ENCODE measurements at regions not wholly inside any gene's neighbourhood (a gene's known extent, or its start where the extent isn't known, plus 50 kb on each side); places are given as distances from the start of the nearest gene placed in this dataset.

DNA sequence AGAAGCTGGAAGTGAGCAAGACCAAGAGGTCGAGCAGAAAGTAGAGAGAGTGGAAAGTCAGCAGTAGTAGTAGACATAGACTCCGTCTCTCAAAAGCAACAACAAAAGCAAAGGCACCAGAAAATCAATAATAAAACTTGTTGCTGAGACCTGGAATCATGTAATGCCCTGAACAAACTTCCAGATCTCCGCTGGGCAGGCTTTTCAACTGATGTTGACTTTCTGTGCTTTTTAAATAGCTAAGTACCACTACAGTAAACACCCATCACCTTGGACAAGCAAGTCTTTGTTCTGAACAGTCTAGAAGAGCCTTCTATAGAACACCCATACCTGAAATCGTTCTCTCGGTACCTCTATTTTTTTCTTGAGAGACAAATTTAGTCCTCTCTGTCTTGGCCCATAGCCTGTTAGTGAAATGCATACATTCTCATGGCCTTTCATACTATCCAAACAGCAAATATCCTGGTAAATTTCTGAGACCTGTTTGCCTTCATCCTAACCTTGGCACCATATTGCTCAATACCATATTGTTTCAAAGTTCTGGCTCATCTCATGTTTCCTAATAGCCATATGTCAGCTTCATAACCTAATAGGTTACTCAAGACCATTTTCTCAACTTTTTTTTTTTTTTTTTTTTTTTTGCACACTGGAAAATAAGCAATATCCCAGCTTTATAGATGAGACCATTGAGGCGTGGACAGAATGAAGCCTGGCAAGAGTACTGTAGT lies 200.6 kb upstream of the RBPJ start:
- TF ChIP-seq, protein P1, sequence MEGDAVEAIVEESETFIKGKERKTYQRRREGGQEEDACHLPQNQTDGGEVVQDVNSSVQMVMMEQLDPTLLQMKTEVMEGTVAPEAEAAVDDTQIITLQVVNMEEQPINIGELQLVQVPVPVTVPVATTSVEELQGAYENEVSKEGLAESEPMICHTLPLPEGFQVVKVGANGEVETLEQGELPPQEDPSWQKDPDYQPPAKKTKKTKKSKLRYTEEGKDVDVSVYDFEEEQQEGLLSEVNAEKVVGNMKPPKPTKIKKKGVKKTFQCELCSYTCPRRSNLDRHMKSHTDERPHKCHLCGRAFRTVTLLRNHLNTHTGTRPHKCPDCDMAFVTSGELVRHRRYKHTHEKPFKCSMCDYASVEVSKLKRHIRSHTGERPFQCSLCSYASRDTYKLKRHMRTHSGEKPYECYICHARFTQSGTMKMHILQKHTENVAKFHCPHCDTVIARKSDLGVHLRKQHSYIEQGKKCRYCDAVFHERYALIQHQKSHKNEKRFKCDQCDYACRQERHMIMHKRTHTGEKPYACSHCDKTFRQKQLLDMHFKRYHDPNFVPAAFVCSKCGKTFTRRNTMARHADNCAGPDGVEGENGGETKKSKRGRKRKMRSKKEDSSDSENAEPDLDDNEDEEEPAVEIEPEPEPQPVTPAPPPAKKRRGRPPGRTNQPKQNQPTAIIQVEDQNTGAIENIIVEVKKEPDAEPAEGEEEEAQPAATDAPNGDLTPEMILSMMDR (IDR thresholded peaks at IDR 0.05; ENCODE audit: low read depth, low read length): no peak
- no peaks in the 10 kb centered on the region for H3K27me3 ChIP-seq (ENCODE audit: insufficient read depth, low read depth, severe bottlenecking)
- H3K27ac ChIP-seq: no peak overlapping the region
- no peaks in the 10 kb centered on the region for H3K36me3 ChIP-seq
- no peak for DNase-seq
- H3K4me3 ChIP-seq (ENCODE audit: low read depth, low read length): no peak overlapping the region
- no peaks in the 10 kb centered on the region for H3K9me3 ChIP-seq (ENCODE audit: severe bottlenecking)

DNA sequence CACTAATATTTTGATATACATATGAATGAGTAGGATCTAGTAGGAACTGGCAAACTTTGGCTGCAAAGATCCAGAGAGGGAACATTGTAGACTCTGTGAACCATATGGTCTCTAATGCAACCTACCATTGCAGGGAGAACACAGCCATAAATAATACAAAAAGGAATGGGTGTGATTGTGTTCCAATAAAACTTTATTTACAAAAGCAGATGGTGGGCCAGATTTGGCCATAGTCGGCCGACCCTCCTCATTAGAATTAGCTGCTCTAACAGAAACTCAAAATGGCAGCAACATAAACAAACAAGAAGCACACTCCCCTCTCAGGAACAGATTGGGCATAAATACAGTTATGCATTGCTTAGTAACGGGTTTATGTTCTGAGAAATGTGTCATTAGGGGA lies 198.1 kb upstream of the RBPJ start:
- TF ChIP-seq, protein P1 (IDR thresholded peaks at IDR 0.05; ENCODE audit: low read depth, low read length): no peak
- Histone ChIP-seq H3K4me3 (ENCODE audit: low read depth, low read length) (no peak overlapping the region), H3K36me3 (no peaks in the 10 kb centered on the region), H3K27ac (no peak overlapping the region), H3K9me3 (ENCODE audit: severe bottlenecking) (no peaks in the 10 kb centered on the region), H3K27me3 (ENCODE audit: insufficient read depth, low read depth, severe bottlenecking) (no peaks in the 10 kb centered on the region)
- DNase-seq: no peak

DNA sequence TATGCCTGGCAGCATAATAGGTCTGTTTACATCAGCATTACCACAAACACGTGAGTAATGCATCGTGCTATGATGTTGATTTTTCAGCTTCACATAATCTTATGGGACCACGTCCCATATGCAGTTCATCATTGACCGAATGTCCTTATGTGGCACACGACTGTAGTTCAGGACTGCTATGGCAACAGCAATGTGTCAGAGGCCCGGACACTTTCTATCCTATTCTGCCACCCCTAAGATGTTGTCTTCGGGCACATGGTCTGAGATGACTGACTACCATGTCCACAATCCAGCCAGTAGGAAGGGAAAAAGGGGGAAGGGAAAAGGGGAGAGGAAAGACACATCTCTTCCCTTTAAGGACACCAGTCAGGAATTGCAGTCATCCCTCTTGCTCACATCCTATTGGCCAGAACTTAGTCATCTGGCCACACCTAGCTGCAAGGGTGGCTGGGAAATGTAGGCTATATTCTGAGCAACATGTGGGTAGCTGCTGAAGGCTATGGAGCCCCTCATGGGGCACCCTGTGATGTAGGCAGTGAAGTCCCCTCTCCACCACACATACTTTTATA lies 196.0 kb upstream of the RBPJ start:
- no peaks in the 10 kb centered on the region for H3K36me3 ChIP-seq
- TF ChIP-seq, protein P1 (IDR thresholded peaks at IDR 0.05; ENCODE audit: low read depth, low read length): no peak
- H3K27ac ChIP-seq: no peak overlapping the region
- H3K27me3 ChIP-seq (ENCODE audit: insufficient read depth, low read depth, severe bottlenecking): no peaks in the 10 kb centered on the region
- no peak for DNase-seq
- H3K4me3 ChIP-seq (ENCODE audit: low read depth, low read length): no peak overlapping the region
- peaks cover 5% of the 10 kb centered on the region for H3K9me3 ChIP-seq (ENCODE audit: severe bottlenecking)

DNA sequence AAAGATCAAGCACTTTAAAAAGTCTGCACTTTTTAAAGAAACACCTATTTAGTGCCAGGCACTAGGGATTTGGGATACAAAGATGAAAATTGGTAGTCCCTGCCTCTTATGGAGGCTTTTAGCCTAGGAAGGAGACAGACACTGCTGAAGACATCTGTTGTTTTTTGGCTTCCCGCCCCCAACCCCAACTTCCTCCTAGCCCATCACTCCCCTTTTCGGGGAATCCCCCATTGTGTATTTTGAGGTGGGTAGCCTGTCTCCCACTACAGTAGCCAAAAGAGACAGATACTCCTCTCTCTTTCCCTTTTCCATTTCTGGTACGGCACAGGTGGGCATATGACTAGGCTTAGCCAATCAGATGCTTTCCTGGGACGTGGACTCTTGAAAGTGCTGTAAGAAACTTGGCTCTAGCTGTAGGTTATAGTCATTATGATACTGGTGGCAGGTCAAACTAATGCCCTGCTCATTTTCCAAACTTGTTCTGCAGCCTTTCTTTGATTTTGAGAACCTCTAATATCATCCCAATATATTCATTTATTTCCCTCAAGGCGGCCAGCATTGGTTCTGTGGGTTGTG lies 194.6 kb upstream of the RBPJ start:
- TF ChIP-seq, protein P1 (IDR thresholded peaks at IDR 0.05; ENCODE audit: low read depth, low read length): no peak
- Histone ChIP-seq H3K27me3 (ENCODE audit: insufficient read depth, low read depth, severe bottlenecking) (no peaks in the 10 kb centered on the region), H3K9me3 (ENCODE audit: severe bottlenecking) (peaks cover 5% of the 10 kb centered on the region), H3K27ac (no peak overlapping the region), H3K36me3 (no peaks in the 10 kb centered on the region), H3K4me3 (ENCODE audit: low read depth, low read length) (no peak overlapping the region)
- DNase-seq: no peak

DNA sequence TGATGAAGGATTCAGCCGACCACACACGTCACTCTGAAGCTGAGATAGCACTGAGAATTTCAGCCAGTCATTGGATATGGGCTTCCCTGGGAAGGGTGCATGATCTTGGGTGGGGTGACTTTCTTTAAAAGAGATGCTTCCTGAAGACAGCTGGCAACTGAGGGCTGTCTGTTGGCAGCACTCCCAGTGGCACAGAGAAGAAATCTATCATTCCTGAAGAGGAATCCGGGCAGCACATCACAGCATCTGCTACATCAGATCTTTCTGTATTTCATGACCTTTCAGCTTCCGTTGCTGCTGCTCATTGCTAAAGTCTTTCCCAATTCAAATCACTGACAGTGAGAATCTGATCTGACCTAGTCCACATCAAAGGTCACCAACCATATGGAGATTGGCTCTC lies 193.8 kb upstream of the RBPJ start:
- TF ChIP-seq, protein P1 (IDR thresholded peaks at IDR 0.05; ENCODE audit: low read depth, low read length): no peak
- H3K27me3 ChIP-seq (ENCODE audit: insufficient read depth, low read depth, severe bottlenecking): no peaks in the 10 kb centered on the region
- H3K9me3 ChIP-seq (ENCODE audit: severe bottlenecking): peaks cover 5% of the 10 kb centered on the region

More for the DNA sequence above, 193.8 kb upstream of the RBPJ start:
- Histone ChIP-seq H3K4me3 (ENCODE audit: low read depth, low read length) (no peak overlapping the region), H3K27ac (no peak overlapping the region), H3K36me3 (no peaks in the 10 kb centered on the region)
- no peak for DNase-seq
